DND-41 (cell line): ENCODE measurements at regions not wholly inside any gene's neighbourhood (a gene's known extent, or its start where the extent isn't known, plus 50 kb on each side); places are given as distances from the start of the nearest gene placed in this dataset.

Experiments
- ATAC-seq: fragments of 200-7000 bp; cut with Tn5 transposase; 3 replicates; pipeline ENCODE4 v1.9.1; 2021; ENCODE audit warnings: low read depth; ENCODE audit not compliant: insufficient read depth
- DNase-seq: peaks from one replicate; pipeline ENCODE4 v3.0.0-alpha.2; 2020
- H2AFZ ChIP-seq: 2 replicates; pipeline ENCODE4 v1.6.0; 2012; ENCODE audit warnings: low read depth, low read length
- H3K27ac ChIP-seq: 2 replicates; pipeline ENCODE4 v1.5.1; 2012; ENCODE audit warnings: low read length, inconsistent platforms
- H3K27me3 ChIP-seq: fragments of 200-600 bp; sonication (generic); 2 replicates; pipeline ENCODE4 v1.6.0; 2012; ENCODE audit warnings: low read length, mild to moderate bottlenecking, inconsistent platforms; ENCODE audit not compliant: insufficient read depth, poor library complexity
- H3K36me3 ChIP-seq: 2 replicates; pipeline ENCODE4 v1.5.1; 2012; ENCODE audit warnings: low read length, inconsistent platforms; ENCODE audit not compliant: insufficient read depth
- H3K4me1 ChIP-seq: 2 replicates; pipeline ENCODE4 v1.5.1; 2012; ENCODE audit warnings: mild to moderate bottlenecking, low read length; ENCODE audit not compliant: insufficient read depth
- H3K4me2 ChIP-seq: 2 replicates; pipeline ENCODE4 v1.6.0; 2012; ENCODE audit warnings: mild to moderate bottlenecking, moderate library complexity, low read length, inconsistent platforms; ENCODE audit not compliant: insufficient read depth
- H3K4me3 ChIP-seq, 2 experiments: fragments of 200-600 bp in 1 of 2; shearing (Covaris generic) in 1 of 2; 2 replicates each; pipeline ENCODE4 v1.5.1; 2012 to 2016; ENCODE audit warnings: inconsistent platforms in 2 of 2, low read length in 2 of 2, mild to moderate bottlenecking in 2 of 2, low read depth in 1 of 2, moderate library complexity in 1 of 2
- H3K79me2 ChIP-seq: 2 replicates; pipeline ENCODE4 v1.6.0; 2012; ENCODE audit warnings: low read length, inconsistent platforms; ENCODE audit not compliant: insufficient read depth
- H3K9ac ChIP-seq: 2 replicates; pipeline ENCODE4 v1.6.0; 2012; ENCODE audit warnings: low read depth, mild to moderate bottlenecking, inconsistent platforms, low read length, moderate library complexity
- H3K9me3 ChIP-seq: 2 replicates; pipeline ENCODE4 v1.5.1; 2012; ENCODE audit warnings: low read length, moderate library complexity, mild to moderate bottlenecking, inconsistent platforms; ENCODE audit not compliant: insufficient read depth, severe bottlenecking
- H4K20me1 ChIP-seq: 2 replicates; pipeline ENCODE4 v1.6.0; 2012; ENCODE audit warnings: low read length; ENCODE audit not compliant: insufficient read depth
- EZH2 ChIP-seq: IDR thresholded peaks from 3 replicates; pipeline ENCODE4 v1.6.1; 2012; ENCODE audit warnings: borderline replicate concordance, low read depth, mild to moderate bottlenecking, moderate library complexity, low read length, inconsistent platforms; ENCODE audit not compliant: severe bottlenecking
- TF ChIP-seq, protein P1 (sequence below): IDR thresholded peaks from 2 replicates; pipeline ENCODE4 v1.5.1; 2012; ENCODE audit warnings: borderline replicate concordance, low read length, moderate library complexity, mild to moderate bottlenecking; ENCODE audit not compliant: poor library complexity, severe bottlenecking; ENCODE audit errors: extremely low read depth

DNA sequence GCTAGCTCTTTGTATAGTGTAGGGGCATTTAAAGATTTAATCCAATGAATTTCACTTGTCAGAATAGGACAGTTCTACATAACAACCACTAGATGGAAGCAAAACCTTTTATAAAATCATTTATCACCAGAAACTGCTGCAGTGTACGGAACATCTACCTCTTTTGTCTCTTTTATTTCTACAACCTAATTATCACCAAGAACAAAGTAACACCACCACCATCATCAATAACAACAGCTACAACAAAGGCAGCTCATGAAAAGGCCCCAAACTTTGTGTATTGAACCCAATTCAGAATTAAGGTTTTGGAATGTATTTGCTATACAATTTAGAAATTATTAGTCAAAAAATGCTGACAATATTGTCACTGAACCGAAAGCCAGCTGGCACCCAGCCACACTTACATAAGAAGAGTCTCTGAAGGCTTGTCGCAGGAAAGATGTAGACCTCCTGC is 260.9 kb upstream of the RPS6KA3 start:
- DNase-seq (no peak), ATAC-seq (peak; percentile 55; the same call in 1 of the 3 replicates)
- H3K27ac ChIP-seq, result no peak overlapping the region
- no peaks in the 10 kb centered on the region for H3K36me3 ChIP-seq
- TF ChIP-seq, protein P1, sequence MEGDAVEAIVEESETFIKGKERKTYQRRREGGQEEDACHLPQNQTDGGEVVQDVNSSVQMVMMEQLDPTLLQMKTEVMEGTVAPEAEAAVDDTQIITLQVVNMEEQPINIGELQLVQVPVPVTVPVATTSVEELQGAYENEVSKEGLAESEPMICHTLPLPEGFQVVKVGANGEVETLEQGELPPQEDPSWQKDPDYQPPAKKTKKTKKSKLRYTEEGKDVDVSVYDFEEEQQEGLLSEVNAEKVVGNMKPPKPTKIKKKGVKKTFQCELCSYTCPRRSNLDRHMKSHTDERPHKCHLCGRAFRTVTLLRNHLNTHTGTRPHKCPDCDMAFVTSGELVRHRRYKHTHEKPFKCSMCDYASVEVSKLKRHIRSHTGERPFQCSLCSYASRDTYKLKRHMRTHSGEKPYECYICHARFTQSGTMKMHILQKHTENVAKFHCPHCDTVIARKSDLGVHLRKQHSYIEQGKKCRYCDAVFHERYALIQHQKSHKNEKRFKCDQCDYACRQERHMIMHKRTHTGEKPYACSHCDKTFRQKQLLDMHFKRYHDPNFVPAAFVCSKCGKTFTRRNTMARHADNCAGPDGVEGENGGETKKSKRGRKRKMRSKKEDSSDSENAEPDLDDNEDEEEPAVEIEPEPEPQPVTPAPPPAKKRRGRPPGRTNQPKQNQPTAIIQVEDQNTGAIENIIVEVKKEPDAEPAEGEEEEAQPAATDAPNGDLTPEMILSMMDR, result peak; percentile 64
- TF ChIP-seq EZH2, result no peak
- H2AFZ ChIP-seq, result no peak overlapping the region
- H3K4me1 ChIP-seq, result peaks cover 10% of the 10 kb centered on the region
- H3K4me2 ChIP-seq, result no peak overlapping the region
- no peak overlapping the region for H3K9ac ChIP-seq
- no peaks in the 10 kb centered on the region for H4K20me1 ChIP-seq
- H3K27me3 ChIP-seq, result no peaks in the 10 kb centered on the region
- no peaks in the 10 kb centered on the region for H3K9me3 ChIP-seq
- H3K4me3 ChIP-seq, result no peak overlapping the region
- H3K79me2 ChIP-seq, result no peaks in the 10 kb centered on the region

DNA sequence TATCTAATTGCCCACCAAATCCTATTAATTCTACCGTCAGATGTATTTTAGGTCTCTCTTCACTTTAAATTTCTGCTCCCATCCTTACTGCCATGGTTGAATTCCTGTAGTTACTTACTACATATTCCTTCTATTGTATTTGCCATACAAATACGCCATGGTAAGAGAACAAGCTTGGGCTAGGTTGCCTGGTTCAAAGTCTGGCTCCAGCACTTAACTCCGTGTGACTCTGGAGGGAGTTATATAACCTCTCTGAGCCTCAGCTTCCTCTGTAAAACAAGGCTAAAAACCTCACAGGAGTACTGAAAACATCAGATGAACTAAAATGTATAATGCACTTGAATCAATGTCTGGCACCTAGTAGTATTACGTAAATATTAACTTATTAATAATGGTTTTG is 260.3 kb upstream of the RPS6KA3 start:
- no peaks in the 10 kb centered on the region for H3K27me3 ChIP-seq
- H3K27ac ChIP-seq, result no peak overlapping the region
- H3K9ac ChIP-seq, result no peak overlapping the region
- ATAC-seq (no peak), DNase-seq (no peak)
- no peak overlapping the region for H2AFZ ChIP-seq
- no peaks in the 10 kb centered on the region for H4K20me1 ChIP-seq
- no peaks in the 10 kb centered on the region for H3K79me2 ChIP-seq
- TF ChIP-seq, protein P1, result no peak
- TF ChIP-seq EZH2, result no peak
- no peak overlapping the region for H3K4me3 ChIP-seq
- no peaks in the 10 kb centered on the region for H3K9me3 ChIP-seq
- H3K4me2 ChIP-seq, result no peak overlapping the region
- H3K4me1 ChIP-seq, result peaks cover 10% of the 10 kb centered on the region
- H3K36me3 ChIP-seq, result no peaks in the 10 kb centered on the region

DNA sequence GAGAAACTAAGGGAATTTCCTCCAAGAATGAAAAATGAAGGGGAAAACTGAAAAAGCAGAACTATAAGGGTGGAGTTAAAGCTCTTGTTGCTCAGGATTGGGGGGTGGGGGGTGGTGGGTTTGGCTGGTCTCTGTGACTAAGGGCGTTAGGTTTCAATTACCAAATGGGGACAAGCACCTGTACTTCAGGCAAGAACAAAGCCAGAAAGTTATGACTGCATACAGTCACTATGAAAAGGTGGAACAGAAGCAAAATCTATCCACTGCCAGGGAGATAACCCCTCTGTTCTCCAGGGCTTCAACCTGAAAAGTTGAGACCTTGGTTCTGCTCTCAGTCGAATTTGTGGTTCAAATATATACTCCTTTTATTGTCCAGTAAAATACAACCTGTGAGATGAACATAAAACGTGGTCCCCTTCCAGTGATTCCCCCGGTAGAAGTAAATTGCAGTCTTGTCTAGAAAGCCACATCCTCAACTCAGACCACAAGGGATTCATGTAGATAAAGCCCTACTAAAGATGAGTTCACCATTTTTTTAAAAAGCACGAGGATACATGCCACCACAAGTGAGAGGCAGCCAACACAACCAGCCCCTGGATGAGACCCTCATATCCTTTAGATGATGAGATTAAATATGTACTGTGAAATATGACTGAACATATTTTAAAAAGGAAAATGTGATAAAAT is 257.1 kb upstream of the RPS6KA3 start:
- peak; percentile 28 for DNase-seq
- peak; percentile 92 for ATAC-seq

More for the DNA sequence above, 257.1 kb upstream of the RPS6KA3 start:
- Histone ChIP-seq H3K36me3 (no peaks in the 10 kb centered on the region), H3K27me3 (no peaks in the 10 kb centered on the region), H3K9me3 (no peaks in the 10 kb centered on the region), H2AFZ (no peak overlapping the region), H3K4me3 (no peak overlapping the region), H3K4me2 (no peak overlapping the region), H3K9ac (no peak overlapping the region), H3K79me2 (no peaks in the 10 kb centered on the region), H4K20me1 (no peaks in the 10 kb centered on the region), H3K4me1 (peaks cover 7% of the 10 kb centered on the region), H3K27ac (no peak overlapping the region)
- TF ChIP-seq, protein P1, result no peak
- no peak for TF ChIP-seq EZH2
